ENCODE measurements at regions not wholly inside any gene's neighbourhood (a gene's known extent, or its start where the extent isn't known, plus 50 kb on each side); places are given as distances from the start of the nearest gene placed in this dataset.

DNA sequence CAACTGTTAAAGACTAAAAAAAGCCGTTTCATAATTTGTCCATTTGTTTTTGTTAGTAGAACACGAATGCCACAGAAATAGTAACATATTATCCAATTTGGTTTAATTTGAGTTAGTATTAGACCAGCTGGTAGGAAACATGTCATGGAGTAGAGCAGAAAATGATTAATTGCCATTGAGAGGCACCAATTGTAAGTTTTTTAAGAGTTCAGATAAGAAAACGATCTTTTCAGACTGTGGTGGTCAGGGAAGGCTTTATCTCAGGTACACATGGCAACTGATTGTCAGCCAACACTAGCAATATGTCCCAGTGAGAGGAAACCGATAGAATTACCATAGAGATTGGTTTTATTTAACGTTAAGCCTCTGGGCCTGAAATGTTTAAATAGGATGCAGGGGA lies 438.2 kb upstream of the MAP2 start (continued):
- TF ChIP-seq, protein P1, sequence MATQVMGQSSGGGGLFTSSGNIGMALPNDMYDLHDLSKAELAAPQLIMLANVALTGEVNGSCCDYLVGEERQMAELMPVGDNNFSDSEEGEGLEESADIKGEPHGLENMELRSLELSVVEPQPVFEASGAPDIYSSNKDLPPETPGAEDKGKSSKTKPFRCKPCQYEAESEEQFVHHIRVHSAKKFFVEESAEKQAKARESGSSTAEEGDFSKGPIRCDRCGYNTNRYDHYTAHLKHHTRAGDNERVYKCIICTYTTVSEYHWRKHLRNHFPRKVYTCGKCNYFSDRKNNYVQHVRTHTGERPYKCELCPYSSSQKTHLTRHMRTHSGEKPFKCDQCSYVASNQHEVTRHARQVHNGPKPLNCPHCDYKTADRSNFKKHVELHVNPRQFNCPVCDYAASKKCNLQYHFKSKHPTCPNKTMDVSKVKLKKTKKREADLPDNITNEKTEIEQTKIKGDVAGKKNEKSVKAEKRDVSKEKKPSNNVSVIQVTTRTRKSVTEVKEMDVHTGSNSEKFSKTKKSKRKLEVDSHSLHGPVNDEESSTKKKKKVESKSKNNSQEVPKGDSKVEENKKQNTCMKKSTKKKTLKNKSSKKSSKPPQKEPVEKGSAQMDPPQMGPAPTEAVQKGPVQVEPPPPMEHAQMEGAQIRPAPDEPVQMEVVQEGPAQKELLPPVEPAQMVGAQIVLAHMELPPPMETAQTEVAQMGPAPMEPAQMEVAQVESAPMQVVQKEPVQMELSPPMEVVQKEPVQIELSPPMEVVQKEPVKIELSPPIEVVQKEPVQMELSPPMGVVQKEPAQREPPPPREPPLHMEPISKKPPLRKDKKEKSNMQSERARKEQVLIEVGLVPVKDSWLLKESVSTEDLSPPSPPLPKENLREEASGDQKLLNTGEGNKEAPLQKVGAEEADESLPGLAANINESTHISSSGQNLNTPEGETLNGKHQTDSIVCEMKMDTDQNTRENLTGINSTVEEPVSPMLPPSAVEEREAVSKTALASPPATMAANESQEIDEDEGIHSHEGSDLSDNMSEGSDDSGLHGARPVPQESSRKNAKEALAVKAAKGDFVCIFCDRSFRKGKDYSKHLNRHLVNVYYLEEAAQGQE (IDR thresholded peaks at IDR 0.05; ENCODE audit: unreplicated experiment): no peak
- no peak for TF ChIP-seq EZH2phosphoT487 (IDR thresholded peaks at IDR 0.05; ENCODE audit: unreplicated experiment)
- no peak for TF ChIP-seq NANOG (IDR thresholded peaks at IDR 0.05; ENCODE audit: borderline replicate concordance)
- no peak for TF ChIP-seq ZNF331 (CRISPR knock-in tag; IDR thresholded peaks at IDR 0.05; ENCODE audit: low read depth)
- no peak for TF ChIP-seq ZNF114 (CRISPR knock-in tag; IDR thresholded peaks at IDR 0.05)
- no peak for TF ChIP-seq JUNB (IDR thresholded peaks at IDR 0.05; ENCODE audit: unreplicated experiment)
- TF ChIP-seq CREB1 (CRISPR knock-in tag; IDR thresholded peaks at IDR 0.05; ENCODE audit: low read depth): no peak
- TF ChIP-seq, protein P2, sequence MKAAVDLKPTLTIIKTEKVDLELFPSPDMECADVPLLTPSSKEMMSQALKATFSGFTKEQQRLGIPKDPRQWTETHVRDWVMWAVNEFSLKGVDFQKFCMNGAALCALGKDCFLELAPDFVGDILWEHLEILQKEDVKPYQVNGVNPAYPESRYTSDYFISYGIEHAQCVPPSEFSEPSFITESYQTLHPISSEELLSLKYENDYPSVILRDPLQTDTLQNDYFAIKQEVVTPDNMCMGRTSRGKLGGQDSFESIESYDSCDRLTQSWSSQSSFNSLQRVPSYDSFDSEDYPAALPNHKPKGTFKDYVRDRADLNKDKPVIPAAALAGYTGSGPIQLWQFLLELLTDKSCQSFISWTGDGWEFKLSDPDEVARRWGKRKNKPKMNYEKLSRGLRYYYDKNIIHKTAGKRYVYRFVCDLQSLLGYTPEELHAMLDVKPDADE (IDR thresholded peaks at IDR 0.05): no peak

DNA sequence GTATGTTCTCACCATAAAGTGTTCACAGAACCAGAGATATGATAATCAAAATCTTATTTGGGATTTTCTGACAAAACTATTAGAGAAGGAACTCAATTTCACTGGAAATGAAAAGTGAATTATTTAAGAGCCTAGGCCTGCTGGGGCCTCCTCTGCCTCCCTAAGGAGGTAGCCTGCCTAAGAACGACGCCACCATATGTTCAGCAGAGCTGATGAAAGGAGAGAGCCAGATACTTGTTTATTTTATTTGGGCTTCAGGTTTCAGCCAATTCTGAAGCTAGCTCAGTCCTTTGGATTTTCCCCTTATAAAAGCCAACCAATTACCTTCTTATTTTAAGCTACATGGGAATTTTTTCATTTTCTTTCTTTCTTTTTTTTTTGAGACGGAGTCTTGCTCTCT lies 433.1 kb upstream of the MAP2 start:
- no peak overlapping the region for H3K4me3 ChIP-seq
- H3K27me3 ChIP-seq (ENCODE audit: insufficient read depth): no peaks in the 10 kb centered on the region
- Mint-ChIP-seq H3K4me1 (peaks cover 14% of the 10 kb centered on the region; the same call in 2 of the 3 replicates), H3K27me3 (ENCODE audit: insufficient read depth, low read depth, poor library complexity) (peaks cover 4% of the 10 kb centered on the region), H3K27ac (no peak overlapping the region), H3K9me3 (peaks cover 6% of the 10 kb centered on the region; the same call in 1 of the 3 replicates), H3K36me3 (ENCODE audit: low read depth) (no peaks in the 10 kb centered on the region), H3K4me3 (no peak overlapping the region)
- no peaks in the 10 kb centered on the region for H3K36me3 ChIP-seq (ENCODE audit: insufficient read depth)
- H3K79me2 ChIP-seq (replicated peaks; ENCODE audit: insufficient read depth): no peaks in the 10 kb centered on the region
- no peaks in the 10 kb centered on the region for H3K9me2 ChIP-seq (ENCODE audit: insufficient read depth)
- no peaks in the 10 kb centered on the region for H3F3A ChIP-seq (replicated peaks; ENCODE audit: low read depth)
- DNase-seq (ENCODE audit: low spot score): no peak
- H3K4me1 ChIP-seq (ENCODE audit: insufficient read depth): no peaks in the 10 kb centered on the region; the same call in 1 of the 2 replicates
- no peak overlapping the region for H3K4me2 ChIP-seq
- ATAC-seq: no peak
- no peaks in the 10 kb centered on the region for H4K20me1 ChIP-seq (replicated peaks; ENCODE audit: insufficient read depth)
- no peak overlapping the region for H3K27ac ChIP-seq (ENCODE audit: low read depth)
- H2AFZ ChIP-seq: no peak overlapping the region
- TF ChIP-seq CREB1 (CRISPR knock-in tag; IDR thresholded peaks at IDR 0.05; ENCODE audit: low read depth): no peak
- TF ChIP-seq, protein P3, sequence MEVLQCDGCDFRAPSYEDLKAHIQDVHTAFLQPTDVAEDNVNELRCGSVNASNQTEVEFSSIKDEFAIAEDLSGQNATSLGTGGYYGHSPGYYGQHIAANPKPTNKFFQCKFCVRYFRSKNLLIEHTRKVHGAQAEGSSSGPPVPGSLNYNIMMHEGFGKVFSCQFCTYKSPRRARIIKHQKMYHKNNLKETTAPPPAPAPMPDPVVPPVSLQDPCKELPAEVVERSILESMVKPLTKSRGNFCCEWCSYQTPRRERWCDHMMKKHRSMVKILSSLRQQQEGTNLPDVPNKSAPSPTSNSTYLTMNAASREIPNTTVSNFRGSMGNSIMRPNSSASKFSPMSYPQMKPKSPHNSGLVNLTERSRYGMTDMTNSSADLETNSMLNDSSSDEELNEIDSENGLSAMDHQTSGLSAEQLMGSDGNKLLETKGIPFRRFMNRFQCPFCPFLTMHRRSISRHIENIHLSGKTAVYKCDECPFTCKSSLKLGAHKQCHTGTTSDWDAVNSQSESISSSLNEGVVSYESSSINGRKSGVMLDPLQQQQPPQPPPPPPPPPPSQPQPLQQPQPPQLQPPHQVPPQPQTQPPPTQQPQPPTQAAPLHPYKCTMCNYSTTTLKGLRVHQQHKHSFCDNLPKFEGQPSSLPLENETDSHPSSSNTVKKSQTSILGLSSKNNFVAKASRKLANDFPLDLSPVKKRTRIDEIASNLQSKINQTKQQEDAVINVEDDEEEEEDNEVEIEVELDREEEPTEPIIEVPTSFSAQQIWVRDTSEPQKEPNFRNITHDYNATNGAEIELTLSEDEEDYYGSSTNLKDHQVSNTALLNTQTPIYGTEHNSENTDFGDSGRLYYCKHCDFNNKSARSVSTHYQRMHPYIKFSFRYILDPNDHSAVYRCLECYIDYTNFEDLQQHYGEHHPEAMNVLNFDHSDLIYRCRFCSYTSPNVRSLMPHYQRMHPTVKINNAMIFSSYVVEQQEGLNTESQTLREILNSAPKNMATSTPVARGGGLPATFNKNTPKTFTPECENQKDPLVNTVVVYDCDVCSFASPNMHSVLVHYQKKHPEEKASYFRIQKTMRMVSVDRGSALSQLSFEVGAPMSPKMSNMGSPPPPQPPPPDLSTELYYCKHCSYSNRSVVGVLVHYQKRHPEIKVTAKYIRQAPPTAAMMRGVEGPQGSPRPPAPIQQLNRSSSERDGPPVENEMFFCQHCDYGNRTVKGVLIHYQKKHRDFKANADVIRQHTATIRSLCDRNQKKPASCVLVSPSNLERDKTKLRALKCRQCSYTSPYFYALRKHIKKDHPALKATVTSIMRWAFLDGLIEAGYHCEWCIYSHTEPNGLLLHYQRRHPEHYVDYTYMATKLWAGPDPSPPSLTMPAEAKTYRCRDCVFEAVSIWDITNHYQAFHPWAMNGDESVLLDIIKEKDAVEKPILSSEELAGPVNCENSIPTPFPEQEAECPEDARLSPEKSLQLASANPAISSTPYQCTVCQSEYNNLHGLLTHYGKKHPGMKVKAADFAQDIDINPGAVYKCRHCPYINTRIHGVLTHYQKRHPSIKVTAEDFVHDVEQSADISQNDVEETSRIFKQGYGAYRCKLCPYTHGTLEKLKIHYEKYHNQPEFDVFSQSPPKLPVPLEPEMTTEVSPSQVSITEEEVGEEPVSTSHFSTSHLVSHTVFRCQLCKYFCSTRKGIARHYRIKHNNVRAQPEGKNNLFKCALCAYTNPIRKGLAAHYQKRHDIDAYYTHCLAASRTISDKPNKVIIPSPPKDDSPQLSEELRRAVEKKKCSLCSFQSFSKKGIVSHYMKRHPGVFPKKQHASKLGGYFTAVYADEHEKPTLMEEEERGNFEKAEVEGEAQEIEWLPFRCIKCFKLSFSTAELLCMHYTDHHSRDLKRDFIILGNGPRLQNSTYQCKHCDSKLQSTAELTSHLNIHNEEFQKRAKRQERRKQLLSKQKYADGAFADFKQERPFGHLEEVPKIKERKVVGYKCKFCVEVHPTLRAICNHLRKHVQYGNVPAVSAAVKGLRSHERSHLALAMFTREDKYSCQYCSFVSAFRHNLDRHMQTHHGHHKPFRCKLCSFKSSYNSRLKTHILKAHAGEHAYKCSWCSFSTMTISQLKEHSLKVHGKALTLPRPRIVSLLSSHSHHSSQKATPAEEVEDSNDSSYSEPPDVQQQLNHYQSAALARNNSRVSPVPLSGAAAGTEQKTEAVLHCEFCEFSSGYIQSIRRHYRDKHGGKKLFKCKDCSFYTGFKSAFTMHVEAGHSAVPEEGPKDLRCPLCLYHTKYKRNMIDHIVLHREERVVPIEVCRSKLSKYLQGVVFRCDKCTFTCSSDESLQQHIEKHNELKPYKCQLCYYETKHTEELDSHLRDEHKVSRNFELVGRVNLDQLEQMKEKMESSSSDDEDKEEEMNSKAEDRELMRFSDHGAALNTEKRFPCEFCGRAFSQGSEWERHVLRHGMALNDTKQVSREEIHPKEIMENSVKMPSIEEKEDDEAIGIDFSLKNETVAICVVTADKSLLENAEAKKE (CRISPR knock-in tag; IDR thresholded peaks at IDR 0.05): no peak
- no peak for TF ChIP-seq POLR2AphosphoS5 (IDR thresholded peaks at IDR 0.05; ENCODE audit: low read depth)
- TF ChIP-seq, protein P1 (IDR thresholded peaks at IDR 0.05; ENCODE audit: unreplicated experiment): no peak
- TF ChIP-seq EZH2phosphoT487 (IDR thresholded peaks at IDR 0.05; ENCODE audit: unreplicated experiment): no peak
- TF ChIP-seq JUNB (IDR thresholded peaks at IDR 0.05; ENCODE audit: unreplicated experiment): no peak
- TF ChIP-seq STAT1 (IDR thresholded peaks at IDR 0.05; ENCODE audit: unreplicated experiment): no peak
- no peak for TF ChIP-seq ZNF331 (CRISPR knock-in tag; IDR thresholded peaks at IDR 0.05; ENCODE audit: low read depth)
